ENCODE measurements at regions not wholly inside any gene's neighbourhood (a gene's known extent, or its start where the extent isn't known, plus 50 kb on each side); places are given as distances from the start of the nearest gene placed in this dataset.
A peak's percentile ranks its signal among the peaks of the same experiment; 100 is the strongest.

DNA sequence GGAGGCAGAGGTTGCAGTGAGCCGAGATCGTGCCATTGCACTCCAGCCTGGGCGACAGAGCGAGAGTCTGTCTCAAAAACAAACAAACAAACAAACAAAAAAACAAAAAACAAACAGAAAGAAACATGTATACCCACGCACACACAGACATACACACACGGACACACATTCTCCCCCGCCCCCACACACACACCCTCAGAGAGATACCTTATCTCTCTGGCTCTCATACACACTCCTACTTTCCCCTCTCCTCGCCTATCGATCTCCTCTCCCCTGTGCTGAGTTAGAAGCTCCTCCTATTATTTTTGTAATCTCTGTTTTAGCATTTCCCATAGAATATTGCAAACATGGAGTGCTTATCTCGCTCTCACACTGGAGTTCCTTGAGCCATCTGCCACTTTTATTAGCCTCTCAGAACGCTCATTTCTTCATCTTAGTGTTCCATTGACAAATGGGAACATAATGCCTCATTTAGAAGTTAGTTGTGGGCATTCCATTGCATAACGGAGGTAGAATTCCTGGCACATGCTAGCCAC is 144.2 kb upstream of the CITED2 start (continued):
- TF ChIP-seq MYC (IDR thresholded peaks at IDR 0.05; ENCODE audit: low read depth, low read length) (peak; percentile 56; the same call in 1 of the 2 replicates), MYC (CRISPR knock-in tag; IDR thresholded peaks at IDR 0.05; ENCODE audit: borderline replicate concordance, low read depth) (no peak), HCFC1 (IDR thresholded peaks at IDR 0.05; ENCODE audit: low read depth, low read length) (no peak), ZBTB26 (CRISPR knock-in tag; IDR thresholded peaks at IDR 0.05) (peak; percentile 89; the same call in 1 of the 2 replicates), KDM1A (IDR thresholded peaks at IDR 0.05) (peak; percentile 59 to 75; a peak in 3 of 4 replicates), ETV5 (CRISPR knock-in tag; IDR thresholded peaks at IDR 0.05; ENCODE audit: low read depth) (no peak), PHB2 (IDR thresholded peaks at IDR 0.05; ENCODE audit: low read depth) (peak; percentile 82; the same call in 1 of the 2 replicates), CREB1 (IDR thresholded peaks at IDR 0.05) (peak; percentile 43; the same call in 1 of the 2 replicates), CREB1 (CRISPR knock-in tag; IDR thresholded peaks at IDR 0.05) (no peak), ZBTB17 (CRISPR knock-in tag; IDR thresholded peaks at IDR 0.05) (no peak), ZNF764 (CRISPR knock-in tag; IDR thresholded peaks at IDR 0.05; ENCODE audit: low read depth) (no peak), EP400 (IDR thresholded peaks at IDR 0.05) (peak; percentile 54), RCOR1 (IDR thresholded peaks at IDR 0.05; ENCODE audit: borderline replicate concordance in 1 of 2, low read depth in 2 of 2, low read length in 2 of 2) (peak; percentile 70 to 87; a peak in 3 of 4 replicates), MEF2A (IDR thresholded peaks at IDR 0.05; ENCODE audit: control insufficient read depth, low read depth, low read length) (no peak), ZNF766 (CRISPR knock-in tag; conservative IDR thresholded peaks at IDR 0.05) (0 out of 2 replicates have a peak, but pooled peaks have one; percentile 12), CBFB (CRISPR knock-in tag; IDR thresholded peaks at IDR 0.05) (no peak), MGA (IDR thresholded peaks at IDR 0.05) (no peak), CREBBP (IDR thresholded peaks at IDR 0.05; ENCODE audit: low read depth, low read length) (no peak), POLR2A (conservative IDR thresholded peaks at IDR 0.05) (no peak)

Data from K562 (cell line).